Activated CD4-positive, alpha-beta T cell treated with anti-CD3 and anti-CD28 coated beads, Interleukin-2, amount 50 U/mL, for 24 hours (primary cell): ENCODE measurements at regions not wholly inside any gene's neighbourhood (a gene's known extent, or its start where the extent isn't known, plus 50 kb on each side); places are given as distances from the start of the nearest gene placed in this dataset.
"Not testable (repeated sequence)": the region's sequence is repeated elsewhere in the genome, so short reads cannot be mapped to it uniquely, and the experiment has no call there.

ENCODE experiments used
- DNase-seq, 2 donors: peaks; one replicate each; pipeline ENCODE4 v3.0.0-alpha.2; 2020; ENCODE audit warnings: low read depth in 1 of 2, low spot score in 1 of 2

DNA sequence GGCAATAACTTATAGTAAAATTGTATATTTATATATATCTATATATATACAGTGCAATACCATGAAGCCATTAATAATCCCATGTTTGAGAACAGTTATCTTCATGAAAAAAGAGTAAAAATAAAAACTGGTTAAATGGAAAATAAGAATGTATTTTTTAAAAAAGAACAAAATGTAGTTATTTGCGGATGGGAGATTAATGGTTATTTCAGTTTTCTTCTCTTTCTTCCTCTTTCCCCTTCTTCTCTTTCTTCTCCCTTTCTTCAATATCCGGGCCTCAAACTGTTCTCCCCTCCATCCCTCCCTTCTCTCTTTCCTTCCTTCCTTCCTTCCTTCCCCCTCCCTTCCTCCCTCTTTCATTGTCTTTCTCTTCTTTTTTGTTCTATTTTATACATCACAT, 1301.7 kb upstream of the IGFBP7 start:
- no peak for DNase-seq

DNA sequence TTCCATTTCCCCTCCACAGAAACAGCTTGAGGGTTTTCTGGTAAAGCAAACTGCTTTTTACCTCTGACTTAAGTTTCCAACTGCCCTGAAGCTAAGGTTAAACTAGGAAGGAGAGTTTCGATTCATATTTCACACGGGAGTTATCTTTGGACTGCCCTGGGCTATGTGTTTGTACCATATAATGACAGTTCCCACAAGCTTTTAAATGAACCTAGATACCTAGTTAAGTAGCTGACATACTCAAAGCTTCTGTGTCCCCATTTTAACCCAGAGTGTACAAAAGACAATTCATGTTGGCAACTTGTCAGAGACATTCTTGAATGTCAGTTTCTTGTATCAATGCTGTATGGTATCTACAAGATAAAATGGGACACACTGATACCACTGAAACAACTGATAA, 1296.6 kb upstream of the IGFBP7 start:
- no peak for DNase-seq

DNA sequence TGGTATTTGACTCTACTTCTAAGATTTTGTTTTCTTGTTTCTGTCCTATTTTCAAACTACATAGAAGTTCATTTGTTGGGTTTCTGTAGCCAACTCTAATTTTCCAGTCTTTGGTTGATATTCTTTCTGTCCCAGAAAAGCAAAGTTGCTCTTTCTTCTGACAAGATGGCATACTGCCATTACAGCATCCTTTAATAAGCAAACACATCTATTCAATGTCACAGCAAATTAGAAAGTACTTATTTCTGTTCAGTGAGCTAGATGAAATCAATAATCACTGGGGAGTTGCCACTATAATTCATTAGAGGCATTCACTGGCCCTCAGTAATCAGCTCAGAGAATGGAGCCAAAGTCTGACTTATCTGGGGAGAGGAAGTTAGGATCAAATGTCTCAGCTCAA, 1258.0 kb upstream of the IGFBP7 start:
- DNase-seq = no peak

DNA sequence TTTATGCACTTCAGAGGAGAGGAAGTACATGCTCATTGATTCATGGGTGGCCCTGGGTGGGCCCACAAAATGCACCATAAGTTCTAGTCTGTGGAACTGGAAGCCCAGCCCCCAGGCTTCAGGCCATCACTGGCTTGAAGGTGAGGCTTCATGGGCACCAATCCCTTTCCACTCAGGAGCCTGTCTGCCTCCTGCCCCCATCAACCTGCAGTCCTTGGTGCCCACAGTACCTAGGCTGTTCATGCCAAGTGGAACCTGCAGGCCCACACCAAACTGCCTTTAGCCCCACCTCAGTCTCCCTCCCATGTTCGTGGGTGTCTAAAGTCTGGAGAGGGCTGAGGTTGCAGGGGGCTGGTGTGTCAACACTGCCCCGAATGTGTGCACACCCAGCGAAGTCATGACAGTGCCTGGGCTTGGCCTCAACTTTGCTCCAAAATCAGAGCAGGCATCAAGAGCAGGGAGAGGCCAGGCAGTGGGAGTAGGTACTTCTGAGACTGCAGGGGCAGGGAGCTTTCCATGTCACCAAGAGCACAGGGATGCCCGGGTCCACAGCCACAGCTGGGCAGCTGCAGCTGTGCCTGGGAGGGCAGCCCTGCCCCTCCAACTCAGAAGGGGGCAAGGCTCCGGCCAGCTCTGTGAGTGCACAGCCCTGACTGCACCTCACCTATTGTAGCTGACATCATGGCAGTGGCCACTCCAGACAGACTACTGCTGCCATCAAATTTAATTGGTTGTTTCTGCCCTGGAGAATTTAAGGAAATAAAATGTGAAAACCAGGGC, 1250.4 kb upstream of the IGFBP7 start:
- DNase-seq = no peak

DNA sequence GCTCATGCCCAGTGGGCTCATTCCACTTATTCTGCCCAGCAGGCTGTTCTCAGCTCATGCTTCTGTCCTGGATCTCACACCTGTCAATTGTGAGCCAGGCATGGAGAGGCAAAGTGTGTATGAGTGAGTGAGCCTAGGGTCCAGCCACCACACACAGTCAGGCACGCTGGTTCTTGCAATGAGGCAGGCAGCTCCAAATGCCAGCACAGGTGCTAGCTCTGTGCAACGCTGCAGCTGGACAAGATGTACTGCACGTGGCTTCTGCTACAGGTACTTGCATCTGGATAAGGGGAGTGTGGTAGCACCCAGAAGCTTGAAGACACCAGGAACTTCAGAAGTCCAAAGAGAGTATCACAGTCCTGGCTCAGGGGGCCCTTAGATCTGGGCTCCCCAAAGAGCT, 1249.4 kb upstream of the IGFBP7 start:
- DNase-seq = no peak

DNA sequence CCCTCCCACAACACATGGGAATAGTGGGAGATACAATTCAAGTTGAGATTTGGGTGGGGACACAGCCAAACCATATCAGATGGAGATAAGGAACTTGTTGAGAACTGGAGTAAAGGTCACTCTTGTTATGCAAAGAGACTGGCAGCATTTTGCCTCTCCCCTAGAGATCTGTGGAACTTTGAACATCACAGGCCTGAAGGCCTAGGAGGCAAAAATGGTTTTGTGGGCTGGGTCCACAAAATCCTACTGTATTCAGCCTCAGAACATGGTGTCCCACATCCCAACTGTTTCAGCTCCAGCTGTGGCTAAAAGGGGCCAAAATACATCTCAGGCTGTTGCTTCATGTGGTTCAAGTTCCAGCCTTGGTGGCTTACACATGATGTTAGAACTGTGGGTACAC, 1247.8 kb upstream of the IGFBP7 start:
- no peak for DNase-seq

DNA sequence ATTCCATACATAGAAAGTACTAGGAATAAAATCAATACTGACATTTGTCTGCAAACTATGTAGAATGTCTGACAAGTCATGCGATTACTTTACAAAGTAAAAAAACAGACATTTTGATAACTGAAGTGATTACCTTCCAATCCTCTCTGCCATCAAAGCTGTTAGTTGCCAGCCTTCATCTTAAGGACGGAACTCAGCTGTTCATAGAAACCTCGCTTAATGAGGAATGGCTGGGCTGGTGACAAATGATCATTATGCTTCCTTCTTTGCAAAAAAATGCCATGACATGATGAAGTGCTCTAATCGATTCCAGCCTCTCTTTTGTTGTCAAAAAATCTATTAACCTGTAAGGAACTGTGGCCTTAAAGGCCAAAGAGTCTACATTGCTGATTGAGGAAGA, 1214.9 kb upstream of the IGFBP7 start:
- no peak for DNase-seq

DNA sequence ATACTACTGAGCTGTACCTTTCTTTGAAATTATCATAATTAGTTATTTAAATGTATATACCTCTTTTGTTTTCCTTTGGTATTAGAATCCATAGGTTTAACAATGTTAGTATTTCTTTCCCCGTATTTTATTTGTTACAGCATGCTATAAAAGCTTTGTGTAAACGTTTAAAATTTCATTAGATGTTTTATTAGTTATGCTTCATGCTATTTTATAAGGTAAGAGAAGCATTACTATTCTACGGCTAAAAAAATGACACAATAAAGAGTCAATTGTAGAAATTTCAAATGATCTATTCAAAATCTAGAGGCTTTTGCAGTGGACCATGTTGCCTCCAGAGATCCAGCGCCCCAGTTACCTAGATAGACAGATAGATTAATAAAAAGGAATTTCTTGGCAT, 1203.3 kb upstream of the IGFBP7 start:
- DNase-seq = no peak

DNA sequence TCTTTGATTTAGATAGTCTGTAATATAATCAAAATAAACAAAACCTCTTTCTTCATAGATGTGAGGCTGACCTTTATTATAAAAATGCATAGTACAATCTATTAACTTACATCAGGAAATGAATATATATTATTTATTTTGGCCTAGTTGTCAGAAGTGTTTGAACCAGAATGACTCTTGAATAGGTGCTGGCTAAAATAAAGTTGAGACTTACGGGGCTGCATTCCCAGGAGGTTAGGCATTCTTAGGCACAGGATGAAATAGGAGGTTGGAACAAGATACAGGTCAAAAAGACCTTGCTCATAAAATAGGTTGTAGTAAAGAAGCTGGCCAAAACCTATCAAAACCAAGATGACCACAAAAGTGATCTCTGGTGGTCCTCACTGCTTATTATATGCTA, 1193.3 kb upstream of the IGFBP7 start:
- DNase-seq = no peak

DNA sequence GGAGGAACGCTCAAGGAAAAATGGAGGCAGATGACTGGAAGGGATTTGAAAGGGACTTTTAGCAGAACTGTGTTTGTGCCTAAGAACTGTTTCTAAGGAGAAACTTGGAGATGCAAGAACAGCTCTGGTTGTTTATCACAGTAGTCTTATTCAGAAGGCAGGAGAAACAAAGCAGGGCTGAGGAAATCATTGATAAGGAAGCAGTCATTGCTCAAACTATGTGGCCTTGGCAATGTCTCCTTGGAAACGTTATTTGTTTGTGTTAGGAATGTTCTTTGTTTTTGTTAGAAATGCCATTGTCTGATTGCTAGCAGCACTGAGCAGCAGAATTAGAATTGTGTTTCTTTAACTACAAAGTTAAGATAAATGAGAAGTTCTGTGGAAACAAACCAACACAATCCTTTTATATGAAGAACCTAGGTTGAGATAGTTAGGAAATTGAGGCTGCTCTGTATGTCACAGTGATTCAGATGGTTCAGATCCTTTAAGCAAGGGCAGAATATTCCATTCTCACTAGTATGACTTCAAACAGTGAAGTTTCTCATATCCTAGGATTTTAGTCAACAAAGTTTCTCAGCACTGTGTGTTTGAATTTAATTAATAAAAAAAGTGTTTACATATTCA, 1191.3 kb upstream of the IGFBP7 start:
- DNase-seq = no peak

DNA sequence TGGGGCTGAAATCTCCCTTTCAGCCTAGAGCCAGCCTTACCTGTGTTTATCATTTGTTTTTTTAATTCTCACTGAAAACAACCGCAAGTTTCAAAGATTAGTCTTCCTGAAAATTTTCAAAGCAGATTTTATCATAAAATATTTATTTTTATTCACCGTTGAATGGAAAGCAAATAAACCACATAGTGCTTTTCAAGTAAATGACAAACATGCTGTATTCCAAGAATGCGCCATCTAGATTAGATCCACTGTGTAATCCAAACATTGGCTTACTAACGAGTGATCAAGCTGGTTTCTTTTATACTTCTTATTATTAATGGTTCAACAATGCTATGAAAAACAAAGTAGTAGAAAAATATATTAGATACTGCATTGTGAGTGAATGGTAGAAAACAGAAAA, 1176.2 kb upstream of the IGFBP7 start:
- DNase-seq = no peak

DNA sequence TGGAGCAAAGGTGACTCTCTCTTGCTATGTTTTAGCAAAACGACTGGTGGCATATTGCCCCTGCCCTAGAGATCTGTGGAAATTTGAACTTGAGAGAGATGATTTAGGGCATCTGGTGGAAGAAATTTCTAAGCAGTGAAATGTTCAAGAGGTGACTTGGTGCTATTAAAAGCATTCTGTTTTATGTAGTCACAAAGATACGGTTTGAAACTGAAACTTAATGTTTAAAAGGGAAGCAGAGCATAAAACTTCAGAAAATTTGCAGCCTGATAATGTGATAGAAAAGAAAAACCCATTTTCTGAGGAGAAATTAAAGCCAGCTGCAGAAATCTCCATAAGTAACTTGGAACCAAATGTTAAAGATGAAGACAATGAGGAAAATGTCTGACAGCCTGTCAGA, 1170.7 kb upstream of the IGFBP7 start:
- DNase-seq = not testable (repeated sequence)

DNA sequence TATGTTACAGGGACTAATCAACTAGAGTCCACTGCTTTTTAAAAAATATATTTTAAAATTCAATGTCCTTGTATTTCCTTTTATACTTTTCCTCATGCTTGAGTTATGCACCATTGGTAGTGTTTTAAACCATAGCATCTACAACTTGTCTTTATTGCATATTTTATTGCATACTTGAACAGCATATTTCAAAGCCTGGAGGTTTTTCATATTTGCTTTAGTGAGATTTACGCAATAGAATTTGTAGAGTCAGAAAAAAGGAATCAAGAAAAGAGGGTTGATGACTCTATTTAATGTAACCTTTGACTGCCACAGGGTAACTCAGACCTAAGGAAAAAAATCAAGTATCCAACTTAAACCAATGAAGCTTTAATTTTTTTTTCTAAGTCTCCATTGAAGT, 1165.7 kb upstream of the IGFBP7 start:
- DNase-seq = no peak

DNA sequence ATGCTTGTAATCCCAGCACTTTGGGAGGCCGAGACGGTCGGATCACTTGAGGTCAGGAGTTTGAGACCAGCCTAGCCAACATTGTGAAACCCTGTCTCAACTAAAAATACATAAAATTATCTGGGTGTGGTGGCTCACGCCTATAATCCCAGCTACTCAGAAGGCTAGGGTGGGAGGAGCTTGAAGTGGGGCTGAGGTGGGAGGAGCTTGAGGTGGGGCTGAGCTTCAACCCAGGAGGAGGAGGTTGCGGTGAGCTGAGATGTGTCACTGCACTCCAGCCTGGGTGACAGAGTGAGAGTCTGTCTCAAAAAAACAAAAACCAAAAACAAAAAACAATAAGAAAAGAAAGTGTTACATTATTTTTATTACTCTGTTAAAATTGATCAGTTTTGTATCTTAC, 1164.4 kb upstream of the IGFBP7 start:
- DNase-seq = no peak

DNA sequence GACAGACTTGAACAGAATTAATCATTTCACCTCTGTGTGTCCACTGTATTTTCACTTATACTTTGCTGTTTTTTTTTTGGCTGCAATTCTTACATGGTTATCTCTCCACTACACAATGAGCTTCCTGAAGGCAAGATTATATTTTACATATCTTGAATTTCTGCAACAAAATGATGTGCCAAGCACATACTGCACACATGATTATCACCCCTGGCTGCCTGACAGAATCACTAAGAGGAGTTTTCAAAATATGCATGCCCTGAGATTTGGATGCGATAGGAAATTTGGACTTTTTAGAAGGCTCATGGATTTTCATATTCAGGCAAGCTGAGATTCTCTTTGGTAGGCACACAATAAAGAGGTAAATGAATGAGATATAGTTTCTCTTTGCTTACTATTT, 1162.1 kb upstream of the IGFBP7 start:
- no peak for DNase-seq

DNA sequence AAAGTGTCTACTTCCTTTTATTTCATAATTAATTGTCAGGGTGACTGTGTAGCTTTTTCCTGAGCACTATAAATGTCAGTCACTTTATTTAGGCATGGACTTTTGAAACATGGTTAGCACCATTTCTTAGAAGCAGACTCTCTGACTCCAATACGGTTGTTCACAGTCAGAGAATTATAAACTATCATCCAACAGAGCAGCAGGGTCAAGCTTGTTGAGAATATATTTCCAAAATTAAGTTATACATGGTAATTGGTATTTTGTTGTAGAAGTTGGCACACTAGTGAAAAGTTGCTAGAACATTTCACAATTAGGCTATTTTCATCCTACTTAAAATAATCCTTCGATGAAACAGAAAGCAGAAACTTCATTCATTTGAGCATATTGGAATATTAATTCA, 1155.5 kb upstream of the IGFBP7 start:
- DNase-seq = no peak

DNA sequence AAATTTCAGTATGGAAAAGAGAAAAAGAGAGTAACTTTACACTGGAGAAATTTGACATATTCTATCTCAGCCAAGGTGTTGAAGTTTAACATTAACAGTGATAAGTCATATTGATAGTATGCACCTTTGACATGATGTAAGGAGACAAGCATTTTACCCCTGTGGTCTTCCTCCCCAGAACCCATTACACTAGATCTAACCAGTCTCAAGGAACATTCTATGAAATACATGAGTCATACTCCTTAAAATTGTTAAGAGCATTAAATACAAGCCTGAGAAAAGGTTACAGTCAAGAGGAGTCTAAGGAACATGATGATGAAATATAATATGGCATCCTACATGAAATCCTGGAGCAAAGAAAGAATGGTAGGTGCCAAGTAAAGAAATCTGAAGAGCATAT, 1151.3 kb upstream of the IGFBP7 start:
- no peak for DNase-seq

DNA sequence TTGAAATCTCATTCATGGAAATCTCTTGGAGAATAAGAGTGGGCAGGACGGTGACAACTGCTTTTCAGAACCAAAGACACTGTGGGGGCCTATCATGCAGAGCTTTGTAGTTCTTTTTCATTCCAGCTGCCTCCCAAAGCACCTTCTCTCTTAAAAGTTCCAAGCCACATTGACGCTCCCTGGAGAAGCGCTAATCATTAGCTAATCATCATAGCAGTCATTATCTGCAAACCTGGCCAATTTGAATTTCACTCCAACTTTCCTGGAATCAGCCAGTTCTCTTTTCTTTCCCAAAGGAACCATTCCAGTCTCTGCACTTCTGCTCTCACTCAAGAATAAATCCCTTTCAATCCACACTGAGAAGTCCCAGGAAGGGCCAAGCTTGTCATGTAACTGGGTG, 1144.1 kb upstream of the IGFBP7 start:
- DNase-seq = no peak

DNA sequence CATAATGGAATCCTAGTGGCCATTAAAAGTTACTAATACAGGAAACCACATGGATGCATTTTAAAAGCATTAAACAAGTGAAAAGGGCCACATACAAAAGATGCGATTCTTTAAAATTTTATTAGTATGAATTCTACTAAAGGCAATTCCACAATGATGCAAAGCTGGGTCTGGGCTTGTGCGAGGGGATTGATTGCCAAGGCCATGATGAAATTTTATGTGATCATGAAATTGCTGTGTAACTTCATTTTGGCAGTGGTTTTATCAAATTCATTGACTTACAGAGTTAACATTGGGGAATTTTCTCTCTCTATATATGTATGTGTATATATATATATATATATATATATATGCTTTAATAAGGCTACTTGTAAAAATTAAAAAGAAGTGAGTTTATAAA, 1142.5 kb upstream of the IGFBP7 start:
- no peak for DNase-seq

DNA sequence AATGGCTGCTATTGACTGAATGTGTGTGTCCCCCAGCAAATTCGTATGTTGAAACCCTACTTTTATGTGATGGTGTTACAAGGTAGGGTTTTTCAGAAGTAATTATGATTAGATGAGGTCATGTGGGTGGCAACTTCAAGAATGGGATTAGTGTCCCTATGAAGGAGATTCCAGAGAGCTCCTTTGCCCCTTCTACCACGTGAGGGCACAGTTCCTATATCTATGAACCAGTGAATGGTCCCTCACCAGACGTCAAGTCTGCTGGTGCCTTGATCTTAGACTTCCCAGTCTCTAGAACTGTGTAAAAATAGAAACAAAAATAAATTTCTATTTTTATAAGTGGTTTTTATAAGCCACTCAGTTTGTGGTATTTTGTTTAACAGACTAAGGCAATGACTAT, 1137.6 kb upstream of the IGFBP7 start:
- DNase-seq = no peak

DNA sequence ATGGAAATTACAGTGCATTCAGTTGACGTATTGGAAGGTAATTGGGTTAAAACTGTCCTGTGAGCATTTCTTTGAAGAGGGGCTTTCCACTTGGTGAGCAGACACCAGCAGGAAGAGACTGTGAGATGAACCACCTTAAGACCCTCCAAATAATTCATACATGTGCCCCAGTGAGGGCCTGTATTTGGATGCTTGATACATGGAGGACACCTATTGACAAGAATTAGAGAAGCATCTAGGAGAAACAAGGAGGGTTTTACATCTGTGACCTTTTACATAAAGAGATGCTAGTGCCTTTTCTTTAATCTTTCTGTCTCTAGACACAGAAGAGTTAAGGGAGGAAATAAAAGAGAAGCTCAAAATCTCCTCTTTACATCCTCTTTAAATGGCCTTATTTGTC, 1115.3 kb upstream of the IGFBP7 start:
- DNase-seq = no peak

DNA sequence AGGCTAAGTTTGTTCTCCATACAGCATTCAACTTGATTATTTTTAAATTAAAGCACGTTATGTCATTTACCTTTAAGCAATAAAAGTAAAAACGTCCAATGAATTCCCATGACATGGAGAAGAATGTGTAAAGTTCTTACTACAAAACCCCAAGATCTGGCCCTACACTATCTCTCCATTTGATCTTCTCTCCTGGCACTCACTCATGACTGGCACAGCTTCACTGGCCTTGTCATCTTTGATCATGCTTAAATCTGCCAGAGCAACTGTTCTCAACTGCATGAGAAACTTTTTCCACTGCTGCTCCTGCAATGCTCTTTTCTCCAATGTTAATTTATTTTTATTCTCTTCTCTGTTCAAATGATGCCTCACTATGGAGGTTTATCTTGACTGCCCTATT, 1109.0 kb upstream of the IGFBP7 start:
- DNase-seq = no peak

DNA sequence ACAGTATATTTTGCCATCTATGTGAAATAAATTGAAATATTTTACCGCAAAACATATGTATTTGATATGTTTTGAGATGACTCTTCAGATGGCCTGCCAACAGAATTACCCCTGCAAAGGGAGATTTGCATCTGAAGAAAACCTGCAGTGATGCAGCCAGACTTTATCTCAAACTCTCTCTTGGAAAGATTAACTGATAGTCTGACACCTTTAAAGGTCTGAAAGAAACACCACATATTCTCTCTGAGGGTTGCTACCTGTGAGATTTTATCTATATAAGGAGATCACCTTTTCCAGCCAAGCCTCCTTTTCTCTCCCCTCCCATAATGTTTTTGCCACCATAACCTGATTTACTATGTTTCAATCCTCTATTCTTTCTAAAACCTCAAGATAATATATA, 1106.3 kb upstream of the IGFBP7 start:
- DNase-seq = no peak
